H1 (cell line): ENCODE measurements at regions not wholly inside any gene's neighbourhood (a gene's known extent, or its start where the extent isn't known, plus 50 kb on each side); places are given as distances from the start of the nearest gene placed in this dataset.

Experiments used
- CHD1 ChIP-seq: IDR thresholded peaks from 2 replicates; pipeline ENCODE4 v1.6.1; 2012; ENCODE audit warnings: low read depth, low read length, improper control_type of control experiment
- CHD7 ChIP-seq: fragments of 300-600 bp; sonication (generic); IDR thresholded peaks from 2 replicates; pipeline ENCODE4 v1.7.1; 2012; ENCODE audit warnings: low read length, moderate library complexity, mild to moderate bottlenecking, inconsistent platforms; ENCODE audit not compliant: insufficient replicate concordance
- JUND ChIP-seq: IDR thresholded peaks from 2 replicates; pipeline ENCODE4 v1.6.1; 2011; ENCODE audit warnings: mild to moderate bottlenecking, improper control_type of control experiment, low read length
- RXRA ChIP-seq: IDR thresholded peaks from 2 replicates; pipeline ENCODE4 v1.6.1; 2011; ENCODE audit warnings: low read depth, mild to moderate bottlenecking, low read length, moderate library complexity; ENCODE audit not compliant: insufficient read depth
- SP2 ChIP-seq: IDR thresholded peaks from 2 replicates; pipeline ENCODE4 v1.6.1; 2012; ENCODE audit warnings: mild to moderate bottlenecking, low read length, inconsistent platforms

- TF ChIP-seq CHD7 (no peak), RXRA (no peak), CHD1 (no peak), JUND (no peak), SP2 (no peak)
Measured at GRCh38 chr7:117993377-117994003, 120.2 kb upstream of the CTTNBP2 start (continued).
